IMR-90 (cell line): ENCODE measurements at regions not wholly inside any gene's neighbourhood (a gene's known extent, or its start where the extent isn't known, plus 50 kb on each side); places are given as distances from the start of the nearest gene placed in this dataset.
A peak's percentile ranks its signal among the peaks of the same experiment; 100 is the strongest.

Experiments
- ATAC-seq: fragments of 200-7000 bp; cut with Tn5 transposase; 2 replicates; pipeline ENCODE4 v1.9.1; 2020; ENCODE audit warnings: low read depth, mild to moderate bottlenecking, moderate library complexity
- BruUV-seq: library from RNA; stranded (reverse); fragments of 400-500 nt; replicated peaks from 2 replicates; lab custom pipeline; 2021; lab: Mats Ljungman, UMichigan
- CTCF ChIA-PET: fragments of 300-600 bp; formaldehyde crosslinking; extraction: SDS; loops from one replicate; lab custom pipeline; 2021; ENCODE audit warnings: antibody characterized with exemption; lab: Yijun Ruan, JAX
- POLR2A ChIA-PET: fragments of 300-600 bp; sonication (Branson Sonifier 250); formaldehyde crosslinking; loops from one replicate; lab custom pipeline; 2022; ENCODE audit warnings: antibody characterized with exemption; ENCODE audit not compliant: unreplicated experiment; lab: Charles Lee
- DNase-seq: peaks from one replicate; pipeline ENCODE4 v3.0.0; 2013
- H2AFZ ChIP-seq: replicated peaks from 2 replicates; pipeline ENCODE3; 2013; ENCODE audit warnings: low read length, mild to moderate bottlenecking; ENCODE audit not compliant: poor library complexity
- H2AK5ac ChIP-seq: 2 replicates; pipeline ENCODE4 v1.6.1; 2013; ENCODE audit warnings: low read depth, low read length, inconsistent platforms
- H2AK9ac ChIP-seq: replicated peaks from 2 replicates; pipeline ENCODE3; 2013; ENCODE audit warnings: mild to moderate bottlenecking, low read depth, low read length, moderate library complexity; ENCODE audit not compliant: poor library complexity
- H2BK120ac ChIP-seq: 2 replicates; pipeline ENCODE4 v1.6.1; 2013; ENCODE audit warnings: low read depth, low read length, inconsistent platforms
- H2BK15ac ChIP-seq: 3 replicates; pipeline ENCODE4 v1.6.1; 2013; ENCODE audit warnings: low read depth, low read length, inconsistent platforms
- H2BK20ac ChIP-seq: 2 replicates; pipeline ENCODE4 v1.6.1; 2013; ENCODE audit warnings: low read depth, mild to moderate bottlenecking, inconsistent platforms, low read length, moderate library complexity
- H2BK5ac ChIP-seq: 2 replicates; pipeline ENCODE4 v1.6.1; 2013; ENCODE audit warnings: mild to moderate bottlenecking, low read depth, low read length, inconsistent platforms; ENCODE audit not compliant: poor library complexity, severe bottlenecking
- H3K14ac ChIP-seq: replicated peaks from 2 replicates; pipeline ENCODE4 v1.6.1; 2013; ENCODE audit warnings: low read depth, low read length, inconsistent platforms
- H3K18ac ChIP-seq: 2 replicates; pipeline ENCODE4 v1.6.1; 2013; ENCODE audit warnings: low read depth, low read length, control low read depth
- H3K23ac ChIP-seq: 2 replicates; pipeline ENCODE4 v1.6.1; 2013; ENCODE audit warnings: low read depth, low read length, inconsistent platforms
- H3K27ac ChIP-seq: 2 replicates; pipeline ENCODE4 v1.5.1; 2013; ENCODE audit warnings: mild to moderate bottlenecking, control low read depth, low read length; ENCODE audit not compliant: insufficient read depth
- H3K27me3 ChIP-seq: 2 replicates; pipeline ENCODE4 v1.6.1; 2013; ENCODE audit warnings: low read length; ENCODE audit not compliant: control insufficient read depth, insufficient read depth
- H3K36me3 ChIP-seq: 2 replicates; pipeline ENCODE4 v1.6.1; 2013; ENCODE audit warnings: low read length, mixed read lengths; ENCODE audit not compliant: control insufficient read depth, insufficient read depth
- H3K4ac ChIP-seq: 2 replicates; pipeline ENCODE4 v1.6.1; 2013; ENCODE audit warnings: low read depth, low read length, inconsistent platforms
- H3K4me1 ChIP-seq: 2 replicates; pipeline ENCODE4 v1.6.1; 2013; ENCODE audit warnings: low read length, mixed read lengths; ENCODE audit not compliant: control insufficient read depth, insufficient read depth
- H3K4me2 ChIP-seq: 2 replicates; pipeline ENCODE4 v1.6.1; 2013; ENCODE audit warnings: low read depth, mild to moderate bottlenecking, control low read depth, low read length, moderate library complexity
- H3K4me3 ChIP-seq: 2 replicates; pipeline ENCODE4 v1.5.1; 2013; ENCODE audit warnings: low read depth, mild to moderate bottlenecking, control low read depth, low read length, moderate library complexity; ENCODE audit not compliant: insufficient read depth
- H3K56ac ChIP-seq: 2 replicates; pipeline ENCODE4 v1.6.1; 2013; ENCODE audit warnings: low read length, inconsistent platforms; ENCODE audit not compliant: insufficient read depth; ENCODE audit errors: extremely low read depth
- H3K79me1 ChIP-seq, 2 experiments: 2 replicates each; pipeline ENCODE4 v1.6.1; 2013; ENCODE audit warnings: low read length in 2 of 2, inconsistent platforms in 1 of 2, low read depth in 1 of 2
- H3K9ac ChIP-seq: 2 replicates; pipeline ENCODE4 v1.6.1; 2013; ENCODE audit warnings: low read depth, low read length, control low read depth
- H3K9me1 ChIP-seq: 2 replicates; pipeline ENCODE4 v1.6.1; 2013; ENCODE audit warnings: low read length, inconsistent platforms; ENCODE audit not compliant: insufficient read depth
- H3K9me3 ChIP-seq: 2 replicates; pipeline ENCODE4 v1.6.1; 2013; ENCODE audit warnings: low read length; ENCODE audit not compliant: control insufficient read depth, insufficient read depth
- H4K20me1 ChIP-seq: 2 replicates; pipeline ENCODE4 v1.6.1; 2013; ENCODE audit warnings: low read length, inconsistent platforms; ENCODE audit not compliant: insufficient read depth
- H4K5ac ChIP-seq: 2 replicates; pipeline ENCODE4 v1.6.1; 2013; ENCODE audit warnings: mild to moderate bottlenecking, low read depth, low read length, control low read depth
- H4K8ac ChIP-seq, 2 experiments: 2 replicates each; pipeline ENCODE4 v1.6.1; 2013; ENCODE audit warnings: low read depth in 2 of 2, low read length in 2 of 2, control low read depth in 1 of 2, inconsistent platforms in 1 of 2
- H4K91ac ChIP-seq: 2 replicates; pipeline ENCODE4 v1.6.1; 2013; ENCODE audit warnings: low read depth, low read length, inconsistent platforms; ENCODE audit not compliant: insufficient read depth
- CEBPB ChIP-seq: IDR thresholded peaks from 2 replicates; pipeline ENCODE4 v1.6.1; 2012; ENCODE audit warnings: low read depth, low read length, improper control_type of control experiment
- CHD1 ChIP-seq: IDR thresholded peaks from 2 replicates; pipeline ENCODE4 v1.6.1; 2012; ENCODE audit warnings: low read depth, low read length, improper control_type of control experiment
- WGBS, 2 experiments: methylation state at CpG; one replicate each; pipeline versions ENCODE4 v1.1.5 to v1.1.7; 2013; ENCODE audit warnings: missing lambda C conversion rate in 2 of 2; ENCODE audit not compliant: insufficient read length in 1 of 2; ENCODE audit errors: extremely low coverage in 2 of 2; 5-methylcytosine and 5-hydroxymethylcytosine counted together
- dilution Hi-C: fragments of 300-500 bp; cut with HindIII; formaldehyde crosslinking; loops from one replicate; pipeline ENCODE4 v1.14.3; 2018; ENCODE audit warnings: low sequenced_read_pairs; ENCODE audit not compliant: unreplicated experiment
- in situ Hi-C: fragments of 300-500 bp; cut with MboI; formaldehyde crosslinking; loops from 3 replicates; pipeline ENCODE4 v1.14.3; 2019; ENCODE audit warnings: low sequenced_read_pairs, inconsistent platforms, mixed read lengths
- intact Hi-C: fragments of 100-400 bp; cut with micrococcal nuclease; formaldehyde crosslinking; loops from 2 replicates; pipeline ENCODE4 v1.10.0; 2022

- Histone ChIP-seq H3K9me1 (peaks cover 3% of the 10 kb centered on the region), H3K4me1 (peaks cover 8% of the 10 kb centered on the region), H3K27ac (no peak overlapping the region), H3K79me1 (no peaks in the 10 kb centered on the region), H3K9ac (no peak overlapping the region), H3K4me3 (no peak overlapping the region), H3K14ac (peak overlapping the region; percentile 70; the same call in 1 of the 2 replicates), H3K4ac (peak overlapping the region; percentile 75), H3K27me3 (no peaks in the 10 kb centered on the region), H2BK5ac (peak overlapping the region; percentile 85), H4K5ac (peak overlapping the region; percentile 72; the same call in 1 of the 2 replicates), H2AK5ac (peak overlapping the region; percentile 80; the same call in 1 of the 2 replicates), H3K18ac (peak overlapping the region; percentile 95; the same call in 1 of the 2 replicates), H3K9me3 (no peaks in the 10 kb centered on the region), H4K8ac (peak overlapping the region; percentile 37 to 86; a peak in 3 of 4 replicates), H2AFZ (peak overlapping the region; percentile 73), H2BK15ac (peak overlapping the region; percentile 94; the same call in 2 of the 3 replicates), H3K23ac (peak overlapping the region; percentile 53; the same call in 1 of the 2 replicates), H4K20me1 (no peaks in the 10 kb centered on the region), H3K56ac (no peak overlapping the region), H4K91ac (no peak overlapping the region), H3K36me3 (no peaks in the 10 kb centered on the region), H2BK20ac (peak overlapping the region; percentile 87), H2BK120ac (peak overlapping the region; percentile 65), H2AK9ac (no peak overlapping the region), H3K4me2 (peak overlapping the region; percentile 38; the same call in 1 of the 2 replicates)
- no peak for ATAC-seq
- POLR2A ChIA-PET = no interaction called here
- TF ChIP-seq CHD1 = no peak
- peak; percentile 3; the same call in 1 of the 2 replicates for TF ChIP-seq CEBPB
- CTCF ChIA-PET = no interaction called here
- in situ Hi-C loops = no loop called here
- peak; percentile 54 for DNase-seq
- dilution Hi-C loops = no loop called here
- intact Hi-C loops = no loop called here
- no CpG with 5 or more reads among the region's 8 CpGs for WGBS, 2 experiments
- no TSS peak for BruUV-seq
These were observed 566.6 kb upstream of the CITED2 start for GRCh38 chr6:139940741-139941729.
